ENCODE measurements at regions not wholly inside any gene's neighbourhood (a gene's known extent, or its start where the extent isn't known, plus 50 kb on each side); places are given as distances from the start of the nearest gene placed in this dataset.

DNA sequence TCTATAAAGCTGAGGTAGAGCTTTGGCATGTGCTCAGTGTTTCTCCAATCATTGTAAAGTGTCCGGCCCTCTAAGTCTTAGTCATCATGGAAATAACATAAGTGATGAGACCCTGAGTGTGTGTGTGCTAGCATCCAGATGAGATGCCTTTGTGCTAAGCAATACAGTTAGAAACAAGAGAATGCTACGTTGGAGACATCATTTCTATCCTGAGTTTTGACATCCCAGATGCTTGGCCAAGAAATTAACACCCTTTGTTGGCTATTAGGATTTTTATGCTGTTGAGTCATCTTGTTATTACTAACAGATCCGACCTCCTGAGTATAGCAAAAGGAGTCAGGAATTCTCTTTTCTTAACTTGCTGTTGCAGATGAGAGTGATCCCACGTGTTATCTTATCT is 508.0 kb downstream of the GADD45G start:
- Histone ChIP-seq H3K14ac (ENCODE audit: low read length) (no peak overlapping the region), H3K4me2 (ENCODE audit: low read length) (no peak overlapping the region), H2AFZ (ENCODE audit: insufficient read depth, low read length, poor library complexity) (no peak overlapping the region), H3K4ac (ENCODE audit: low read depth, low read length) (no peak overlapping the region), H3K9ac (ENCODE audit: low read length) (no peak overlapping the region), H4K91ac (ENCODE audit: low read depth, low read length) (no peak overlapping the region), H3K36me3 (ENCODE audit: control insufficient read depth in 1 of 2, insufficient read depth in 2 of 2, low read length in 2 of 2) (no peaks in the 10 kb centered on the region), H3K27ac (ENCODE audit: low read depth, low read length) (no peak overlapping the region), H3K4me1 (ENCODE audit: control insufficient read depth in 1 of 2, insufficient read depth in 2 of 2, low read length in 2 of 2) (no peaks in the 10 kb centered on the region), H3K18ac (ENCODE audit: low read length) (no peak overlapping the region), H4K12ac (ENCODE audit: low read depth, low read length) (no peak overlapping the region), H3K9me3 (ENCODE audit: insufficient read depth, low read depth, low read length) (no peaks in the 10 kb centered on the region), H3K79me2 (ENCODE audit: control insufficient read depth, insufficient read depth, low read length, poor library complexity) (no peaks in the 10 kb centered on the region), H2BK120ac (ENCODE audit: insufficient read depth, low read length, poor library complexity) (no peak overlapping the region), H4K8ac (ENCODE audit: low read depth, low read length) (no peak overlapping the region), H3K23ac (ENCODE audit: low read length) (no peak overlapping the region), H3K4me3 (ENCODE audit: low read depth, low read length) (no peak overlapping the region), H3K27me3 (ENCODE audit: insufficient read depth, low read length) (no peaks in the 10 kb centered on the region), H2BK5ac (ENCODE audit: low read depth, low read length, poor library complexity) (no peak overlapping the region), H2BK12ac (ENCODE audit: low read length) (no peak overlapping the region), H3K79me1 (ENCODE audit: low read length) (no peaks in the 10 kb centered on the region), H2AK5ac (ENCODE audit: low read length) (no peak overlapping the region)
- WGBS (ENCODE audit: extremely low coverage, insufficient coverage, insufficient read length), result no CpG with 5 or more reads among the region's 4 CpGs
- peak; percentile 38 to 67 for DNase-seq

GRCh38 chr9:90114641-90115425 is 510.0 kb downstream of the GADD45G start:
- no peaks in the 10 kb centered on the region for H3K4me1 ChIP-seq (ENCODE audit: control insufficient read depth in 1 of 2, insufficient read depth in 2 of 2, low read length in 2 of 2)
- DNase-seq, result no peak

GRCh38 chr9:90121762-90122161 is 517.0 kb downstream of the GADD45G start:
- Histone ChIP-seq H3K27me3 (ENCODE audit: insufficient read depth, low read length) (no peaks in the 10 kb centered on the region), H3K36me3 (ENCODE audit: control insufficient read depth in 1 of 2, insufficient read depth in 2 of 2, low read length in 2 of 2) (no peaks in the 10 kb centered on the region), H3K79me1 (ENCODE audit: low read length) (no peaks in the 10 kb centered on the region), H3K18ac (ENCODE audit: low read length) (no peak overlapping the region), H3K4ac (ENCODE audit: low read depth, low read length) (no peak overlapping the region), H3K14ac (ENCODE audit: low read length) (no peak overlapping the region), H4K12ac (ENCODE audit: low read depth, low read length) (no peak overlapping the region), H4K8ac (ENCODE audit: low read depth, low read length) (no peak overlapping the region), H2AFZ (ENCODE audit: insufficient read depth, low read length, poor library complexity) (no peak overlapping the region), H2AK5ac (ENCODE audit: low read length) (no peak overlapping the region), H3K79me2 (ENCODE audit: control insufficient read depth, insufficient read depth, low read length, poor library complexity) (no peaks in the 10 kb centered on the region), H2BK5ac (ENCODE audit: low read depth, low read length, poor library complexity) (no peak overlapping the region), H2BK12ac (ENCODE audit: low read length) (no peak overlapping the region), H3K4me3 (ENCODE audit: low read depth, low read length) (no peak overlapping the region), H4K91ac (ENCODE audit: low read depth, low read length) (no peak overlapping the region), H3K27ac (ENCODE audit: low read depth, low read length) (no peak overlapping the region), H3K9me3 (ENCODE audit: insufficient read depth, low read depth, low read length) (no peaks in the 10 kb centered on the region), H3K9ac (ENCODE audit: low read length) (no peak overlapping the region), H3K23ac (ENCODE audit: low read length) (no peak overlapping the region), H3K4me2 (ENCODE audit: low read length) (no peak overlapping the region), H2BK120ac (ENCODE audit: insufficient read depth, low read length, poor library complexity) (no peak overlapping the region), H3K4me1 (ENCODE audit: control insufficient read depth in 1 of 2, insufficient read depth in 2 of 2, low read length in 2 of 2) (no peaks in the 10 kb centered on the region)
- no peak for DNase-seq
- WGBS (ENCODE audit: extremely low coverage, insufficient coverage, insufficient read length), result no CpG with 5 or more reads among the region's 7 CpGs

More at GRCh38 chr9:90114641-90115425, 510.0 kb downstream of the GADD45G start:
- Histone ChIP-seq H3K18ac (ENCODE audit: low read length) (no peak overlapping the region), H3K23ac (ENCODE audit: low read length) (no peak overlapping the region), H2BK120ac (ENCODE audit: insufficient read depth, low read length, poor library complexity) (no peak overlapping the region), H2BK12ac (ENCODE audit: low read length) (no peak overlapping the region), H2AFZ (ENCODE audit: insufficient read depth, low read length, poor library complexity) (no peak overlapping the region), H3K9ac (ENCODE audit: low read length) (no peak overlapping the region), H3K27ac (ENCODE audit: low read depth, low read length) (no peak overlapping the region), H3K14ac (ENCODE audit: low read length) (no peak overlapping the region), H4K12ac (ENCODE audit: low read depth, low read length) (no peak overlapping the region), H4K91ac (ENCODE audit: low read depth, low read length) (no peak overlapping the region), H3K27me3 (ENCODE audit: insufficient read depth, low read length) (no peaks in the 10 kb centered on the region), H3K79me1 (ENCODE audit: low read length) (no peaks in the 10 kb centered on the region), H3K79me2 (ENCODE audit: control insufficient read depth, insufficient read depth, low read length, poor library complexity) (no peaks in the 10 kb centered on the region), H4K8ac (ENCODE audit: low read depth, low read length) (no peak overlapping the region), H3K4me3 (ENCODE audit: low read depth, low read length) (no peak overlapping the region), H3K36me3 (ENCODE audit: control insufficient read depth in 1 of 2, insufficient read depth in 2 of 2, low read length in 2 of 2) (no peaks in the 10 kb centered on the region), H3K4ac (ENCODE audit: low read depth, low read length) (no peak overlapping the region), H2AK5ac (ENCODE audit: low read length) (no peak overlapping the region), H2BK5ac (ENCODE audit: low read depth, low read length, poor library complexity) (no peak overlapping the region), H3K4me2 (ENCODE audit: low read length) (no peak overlapping the region), H3K9me3 (ENCODE audit: insufficient read depth, low read depth, low read length) (no peaks in the 10 kb centered on the region)
- WGBS (ENCODE audit: extremely low coverage, insufficient coverage, insufficient read length), result no CpG with 5 or more reads among the region's 4 CpGs

- H2BK5ac ChIP-seq (ENCODE audit: low read depth, low read length, poor library complexity), result no peak overlapping the region
- no peak overlapping the region for H3K18ac ChIP-seq (ENCODE audit: low read length)
- H3K27ac ChIP-seq (ENCODE audit: low read depth, low read length), result no peak overlapping the region
- H3K27me3 ChIP-seq (ENCODE audit: insufficient read depth, low read length), result no peaks in the 10 kb centered on the region
- H3K4me3 ChIP-seq (ENCODE audit: low read depth, low read length), result no peak overlapping the region
- H4K12ac ChIP-seq (ENCODE audit: low read depth, low read length), result no peak overlapping the region
- H3K4ac ChIP-seq (ENCODE audit: low read depth, low read length), result no peak overlapping the region
- H2BK120ac ChIP-seq (ENCODE audit: insufficient read depth, low read length, poor library complexity), result no peak overlapping the region
- H2AFZ ChIP-seq (ENCODE audit: insufficient read depth, low read length, poor library complexity), result no peak overlapping the region
- no peak overlapping the region for H4K91ac ChIP-seq (ENCODE audit: low read depth, low read length)
- no peaks in the 10 kb centered on the region for H3K9me3 ChIP-seq (ENCODE audit: insufficient read depth, low read depth, low read length)
- no peaks in the 10 kb centered on the region for H3K79me2 ChIP-seq (ENCODE audit: control insufficient read depth, insufficient read depth, low read length, poor library complexity)
- no peak overlapping the region for H3K4me2 ChIP-seq (ENCODE audit: low read length)
- no peak overlapping the region for H3K23ac ChIP-seq (ENCODE audit: low read length)
- H3K9ac ChIP-seq (ENCODE audit: low read length), result no peak overlapping the region
- no peak overlapping the region for H4K8ac ChIP-seq (ENCODE audit: low read depth, low read length)
- no CpG with 5 or more reads among the region's 1 CpG for WGBS (ENCODE audit: extremely low coverage, insufficient coverage, insufficient read length)
- H3K4me1 ChIP-seq (ENCODE audit: control insufficient read depth in 1 of 2, insufficient read depth in 2 of 2, low read length in 2 of 2), result no peaks in the 10 kb centered on the region
- no peaks in the 10 kb centered on the region for H3K36me3 ChIP-seq (ENCODE audit: control insufficient read depth in 1 of 2, insufficient read depth in 2 of 2, low read length in 2 of 2)
- no peak overlapping the region for H2AK5ac ChIP-seq (ENCODE audit: low read length)
- no peak overlapping the region for H3K14ac ChIP-seq (ENCODE audit: low read length)
- no peaks in the 10 kb centered on the region for H3K79me1 ChIP-seq (ENCODE audit: low read length)
- H2BK12ac ChIP-seq (ENCODE audit: low read length), result no peak overlapping the region
- no peak for DNase-seq
Measured at GRCh38 chr9:90124961-90125360, 517.7 kb downstream of the DIRAS2 start.
